ENCODE measurements at regions not wholly inside any gene's neighbourhood (a gene's known extent, or its start where the extent isn't known, plus 50 kb on each side); places are given as distances from the start of the nearest gene placed in this dataset.

DNA sequence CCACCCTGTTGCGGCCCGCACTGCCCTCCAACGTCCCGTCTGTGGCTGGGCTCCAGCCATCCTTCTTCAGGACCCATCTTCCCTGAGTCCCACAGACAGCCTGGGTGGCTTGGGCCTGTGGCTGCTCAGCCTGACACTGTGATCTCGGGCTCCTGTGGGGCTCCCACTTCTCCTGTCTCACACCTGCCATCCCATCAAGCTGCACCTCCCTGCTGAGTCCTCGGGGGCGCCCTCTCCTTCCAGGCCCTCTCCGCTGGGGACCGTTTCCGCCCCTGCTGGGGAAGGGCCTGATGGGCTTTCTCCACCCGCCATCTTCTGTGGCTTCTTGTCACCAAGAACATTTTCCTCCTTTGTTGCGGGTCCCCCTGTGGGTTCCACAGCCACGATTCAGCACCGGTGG lies 173.8 kb upstream of the PPP2R2D start:
- peaks cover 2% of the 10 kb centered on the region for H3K4me1 Mint-ChIP-seq (ENCODE audit: low read depth)
- no peak overlapping the region for H3K4me3 Mint-ChIP-seq
- H3K27me3 Mint-ChIP-seq, result peaks cover 21% of the 10 kb centered on the region
- no peak for DNase-seq
- H3K27ac Mint-ChIP-seq, result no peak overlapping the region
- no peaks in the 10 kb centered on the region for H3K36me3 Mint-ChIP-seq (ENCODE audit: low read depth)
- H3K9me3 Mint-ChIP-seq, result no peaks in the 10 kb centered on the region

DNA sequence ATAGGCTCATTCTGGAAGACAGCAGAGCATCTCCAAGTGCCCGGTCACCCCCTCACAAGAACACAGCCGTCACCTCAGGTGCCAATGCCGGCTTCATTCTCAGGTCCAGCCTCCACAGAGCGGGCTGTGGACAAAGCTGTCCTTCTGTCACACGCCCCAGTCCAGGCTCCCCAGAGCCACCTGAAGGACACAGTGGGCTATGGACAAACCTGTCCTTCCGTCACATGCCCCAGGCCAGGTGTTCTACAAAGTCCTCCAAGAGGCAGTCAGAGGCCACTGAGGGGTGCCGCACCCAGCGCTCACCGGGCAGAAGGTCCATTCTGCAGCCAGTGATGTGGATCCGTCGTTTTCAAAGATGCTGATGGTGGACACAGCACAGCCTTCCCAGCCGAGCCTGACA lies 173.2 kb upstream of the PPP2R2D start:
- no peak overlapping the region for H3K27ac Mint-ChIP-seq
- no peak overlapping the region for H3K4me3 Mint-ChIP-seq
- H3K4me1 Mint-ChIP-seq (ENCODE audit: low read depth), result peaks cover 2% of the 10 kb centered on the region
- no peaks in the 10 kb centered on the region for H3K36me3 Mint-ChIP-seq (ENCODE audit: low read depth)
- DNase-seq, result no peak
- H3K27me3 Mint-ChIP-seq, result peaks cover 21% of the 10 kb centered on the region
- H3K9me3 Mint-ChIP-seq, result peaks cover 4% of the 10 kb centered on the region

DNA sequence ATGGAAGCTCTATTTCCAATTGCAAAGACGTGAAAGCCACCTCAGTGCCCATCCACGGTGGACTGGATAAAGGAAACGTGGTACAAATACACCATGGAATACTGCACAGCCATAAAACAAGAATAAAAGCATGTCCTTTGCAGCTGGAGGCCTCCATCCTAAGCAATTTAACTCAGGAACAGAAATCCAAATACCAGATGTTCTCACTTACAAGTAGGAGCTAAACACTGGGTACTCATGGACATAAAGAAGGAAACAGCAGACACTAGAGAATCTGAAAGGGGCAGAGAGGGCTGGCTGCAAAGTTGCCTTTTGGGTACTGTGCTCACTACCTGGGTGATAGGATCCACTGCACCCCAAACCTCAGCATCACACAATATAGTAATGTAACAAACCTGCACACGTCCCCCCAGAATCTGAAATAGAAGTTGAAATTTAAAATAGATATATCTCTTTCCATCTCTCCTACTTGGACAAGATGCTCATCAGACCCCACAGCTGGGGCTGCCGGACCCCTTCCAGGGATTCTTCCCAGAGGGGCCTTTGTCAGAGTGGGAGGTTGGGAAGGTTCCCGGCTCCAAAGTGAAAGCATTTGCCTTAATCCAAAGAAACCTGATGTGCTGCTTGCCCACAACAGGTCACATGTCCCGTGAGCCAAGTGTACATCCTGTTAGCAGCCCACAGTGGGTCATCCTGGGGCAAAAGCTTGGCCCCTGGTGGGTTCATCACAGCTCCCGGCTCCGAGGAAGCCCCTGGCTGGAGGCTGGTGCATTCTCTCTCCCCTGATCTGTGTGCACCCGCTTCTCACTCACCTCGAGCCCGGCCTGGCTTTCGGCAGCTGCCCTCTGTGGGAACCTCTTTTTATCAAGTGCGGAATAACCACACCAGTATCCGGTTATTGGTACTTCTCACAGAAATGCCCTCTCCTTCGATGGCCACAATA lies 172.3 kb upstream of the PPP2R2D start:
- Mint-ChIP-seq H3K27ac (no peak overlapping the region), H3K4me3 (no peak overlapping the region), H3K36me3 (ENCODE audit: low read depth) (no peaks in the 10 kb centered on the region), H3K9me3 (peaks cover 6% of the 10 kb centered on the region), H3K27me3 (peaks cover 21% of the 10 kb centered on the region), H3K4me1 (ENCODE audit: low read depth) (peaks cover 2% of the 10 kb centered on the region)
- DNase-seq, result no peak

DNA sequence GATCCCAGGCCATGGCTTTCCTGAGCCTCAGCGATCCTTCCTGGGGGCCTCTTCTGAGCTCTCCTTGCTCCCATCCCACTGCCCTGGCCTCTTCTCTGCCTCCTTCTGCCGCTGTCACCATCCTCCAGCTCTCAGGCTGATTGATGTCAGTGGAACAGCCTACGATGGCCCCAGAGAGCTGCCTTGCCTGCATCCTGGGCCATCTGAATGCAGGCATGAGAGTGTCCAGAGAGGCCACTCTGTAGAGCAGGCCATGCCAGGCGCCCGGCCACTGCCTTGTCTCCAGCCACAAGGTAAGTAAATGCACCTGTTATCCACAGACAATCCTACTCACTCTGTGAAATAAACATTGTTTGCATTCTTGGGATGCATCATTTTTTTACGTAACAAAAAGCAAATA lies 171.4 kb upstream of the PPP2R2D start:
- peaks cover 6% of the 10 kb centered on the region for H3K9me3 Mint-ChIP-seq
- peaks cover 21% of the 10 kb centered on the region for H3K27me3 Mint-ChIP-seq
- peaks cover 2% of the 10 kb centered on the region for H3K4me1 Mint-ChIP-seq (ENCODE audit: low read depth)
- H3K4me3 Mint-ChIP-seq, result no peak overlapping the region
- no peaks in the 10 kb centered on the region for H3K36me3 Mint-ChIP-seq (ENCODE audit: low read depth)
- DNase-seq, result no peak
- H3K27ac Mint-ChIP-seq, result no peak overlapping the region

DNA sequence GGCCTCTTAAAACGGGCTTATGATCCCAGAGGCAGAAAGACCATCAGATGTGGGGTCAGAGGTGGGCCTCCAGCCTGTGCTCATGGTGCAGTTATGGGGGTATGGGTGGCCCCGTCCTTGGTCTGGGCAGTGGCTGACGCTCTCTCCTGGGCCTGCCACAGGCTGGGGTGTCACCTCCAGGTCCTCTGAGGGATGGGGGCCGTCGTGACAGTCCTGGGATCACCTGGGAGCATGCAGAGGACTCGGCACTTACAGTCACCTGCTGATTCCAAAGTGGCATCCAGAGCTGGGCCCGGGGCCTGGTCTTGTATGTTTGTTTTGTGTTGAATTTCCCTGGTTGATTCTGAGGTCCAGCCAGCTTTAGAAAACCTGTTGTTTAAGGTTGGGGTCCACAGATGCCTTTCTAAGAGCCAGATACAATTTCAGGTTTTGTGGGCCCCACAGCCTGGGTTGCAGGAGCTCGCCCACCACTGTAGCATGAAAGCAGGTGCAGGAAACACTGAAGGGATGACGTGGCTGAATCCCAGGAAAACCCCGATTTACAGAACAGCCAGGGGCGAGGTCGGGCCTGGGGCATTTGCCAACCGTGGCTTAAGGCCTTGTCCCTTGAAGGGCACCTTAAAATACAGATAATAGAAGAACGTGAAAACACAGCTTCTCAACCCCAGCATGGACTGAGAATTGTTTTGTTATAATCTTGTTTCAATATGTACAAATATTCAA lies 170.7 kb upstream of the PPP2R2D start:
- Mint-ChIP-seq H3K27me3 (peaks cover 21% of the 10 kb centered on the region), H3K27ac (no peak overlapping the region), H3K4me1 (ENCODE audit: low read depth) (peaks cover 2% of the 10 kb centered on the region), H3K9me3 (peaks cover 6% of the 10 kb centered on the region), H3K36me3 (ENCODE audit: low read depth) (no peaks in the 10 kb centered on the region), H3K4me3 (no peak overlapping the region)
- no peak for DNase-seq

DNA sequence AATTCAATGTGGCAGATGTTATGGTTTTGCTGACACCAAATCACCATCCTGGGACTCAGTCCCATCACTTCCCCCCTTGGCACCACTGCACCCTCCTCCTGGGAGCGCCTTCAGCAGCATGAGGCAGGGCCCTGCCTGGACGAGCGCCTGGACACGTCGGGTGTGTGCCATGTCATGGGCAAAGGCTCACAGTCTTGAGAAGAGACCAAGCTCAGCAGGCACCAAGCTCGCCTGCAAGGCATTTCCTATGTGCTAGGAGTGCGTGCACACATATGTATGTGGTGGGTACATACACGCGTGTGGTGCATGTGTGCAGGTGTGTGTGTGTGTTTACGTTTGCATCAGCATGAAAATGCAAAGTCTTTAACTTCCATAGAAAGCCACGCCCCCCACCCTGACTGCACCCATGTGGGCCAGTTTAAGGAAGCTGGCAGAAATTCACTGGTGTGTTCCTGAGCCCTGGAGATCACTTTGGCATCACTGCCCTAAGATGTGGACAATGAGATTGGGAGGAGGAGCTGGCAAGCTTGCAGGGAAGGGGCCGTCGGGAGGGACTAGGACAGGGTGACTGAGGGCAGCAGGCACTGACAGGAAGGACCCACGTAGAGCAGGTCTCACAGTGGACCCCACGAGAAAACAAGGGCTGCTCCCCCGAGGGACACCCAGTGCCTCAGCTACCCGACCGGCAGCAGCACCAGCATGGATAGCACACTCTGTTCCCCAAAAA lies 169.9 kb upstream of the PPP2R2D start:
- no peaks in the 10 kb centered on the region for H3K36me3 Mint-ChIP-seq (ENCODE audit: low read depth)
- H3K27me3 Mint-ChIP-seq, result peaks cover 15% of the 10 kb centered on the region
- no peak for DNase-seq
- no peak overlapping the region for H3K4me3 Mint-ChIP-seq
- H3K9me3 Mint-ChIP-seq, result peaks cover 6% of the 10 kb centered on the region
- H3K4me1 Mint-ChIP-seq (ENCODE audit: low read depth), result peaks cover 2% of the 10 kb centered on the region
- no peak overlapping the region for H3K27ac Mint-ChIP-seq

DNA sequence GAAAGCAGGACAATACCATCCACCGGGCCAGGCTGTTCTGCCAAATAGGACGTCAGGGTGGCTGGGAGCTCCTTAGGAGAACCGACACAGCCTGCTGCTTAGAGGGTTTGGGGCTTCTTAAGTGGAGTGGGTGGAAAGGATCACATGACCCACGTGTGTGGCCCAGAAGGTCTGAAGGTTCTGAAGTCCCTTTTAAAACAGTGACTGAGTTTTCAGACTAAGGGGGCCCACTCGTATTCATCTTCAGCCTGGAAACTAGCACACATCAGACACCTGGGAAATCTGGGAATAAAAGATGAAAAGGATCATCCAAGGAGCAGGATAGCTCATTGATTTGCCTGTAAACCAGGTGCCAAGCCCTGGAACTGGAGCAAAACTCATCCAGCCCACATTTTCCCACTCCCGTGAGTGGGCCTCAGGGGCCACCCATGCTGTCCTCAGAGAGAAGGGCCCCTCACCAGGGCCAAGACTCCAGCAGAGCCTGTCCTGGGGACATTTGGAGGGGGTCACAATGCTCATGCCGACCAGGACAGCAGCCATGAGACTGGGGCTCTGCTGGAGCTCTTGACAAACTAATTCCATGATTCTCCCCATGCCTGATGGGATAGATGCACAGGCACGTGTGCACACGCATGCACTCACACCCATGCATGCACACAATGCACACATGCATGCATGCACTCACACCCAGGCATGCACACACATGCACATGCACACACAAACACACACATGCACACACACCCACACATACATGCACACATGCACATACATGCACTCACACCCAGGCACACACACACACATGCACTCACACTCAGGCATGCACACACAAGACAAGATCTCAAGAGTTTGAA lies 168.8 kb upstream of the PPP2R2D start:
- H3K27ac Mint-ChIP-seq, result no peak overlapping the region
- H3K27me3 Mint-ChIP-seq, result peaks cover 7% of the 10 kb centered on the region
- DNase-seq, result no peak
- peaks cover 6% of the 10 kb centered on the region for H3K9me3 Mint-ChIP-seq
- H3K4me3 Mint-ChIP-seq, result no peak overlapping the region
- H3K4me1 Mint-ChIP-seq (ENCODE audit: low read depth), result no peaks in the 10 kb centered on the region
- no peaks in the 10 kb centered on the region for H3K36me3 Mint-ChIP-seq (ENCODE audit: low read depth)

DNA sequence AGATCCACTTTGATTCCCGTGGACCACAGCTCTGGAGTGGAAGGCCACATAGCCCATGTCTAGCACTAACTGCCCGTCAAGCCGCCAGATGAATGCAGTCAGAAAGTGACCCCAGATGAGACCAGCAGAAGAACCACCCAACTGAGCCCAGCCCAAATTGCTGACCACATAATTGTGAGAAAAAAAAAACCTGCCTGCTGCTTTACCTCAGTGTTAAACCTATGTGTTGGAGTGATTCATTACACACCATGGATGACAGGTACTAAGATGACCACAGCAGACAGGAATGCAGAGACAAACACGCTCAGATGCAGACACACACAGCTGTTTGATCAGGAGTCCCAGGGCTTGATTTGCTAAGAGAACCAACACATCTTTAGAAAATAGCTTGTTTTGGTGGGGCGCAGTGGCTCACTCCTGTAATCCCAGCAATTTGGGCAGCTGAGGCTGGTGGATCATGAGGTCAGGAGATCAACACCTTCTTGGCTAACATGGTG lies 168.1 kb upstream of the PPP2R2D start:
- DNase-seq, result no peak
- Mint-ChIP-seq H3K4me1 (ENCODE audit: low read depth) (no peaks in the 10 kb centered on the region), H3K27me3 (peaks cover under 1% of the 10 kb centered on the region), H3K4me3 (no peak overlapping the region), H3K36me3 (ENCODE audit: low read depth) (no peaks in the 10 kb centered on the region), H3K27ac (no peak overlapping the region), H3K9me3 (peaks cover 6% of the 10 kb centered on the region)

DNA sequence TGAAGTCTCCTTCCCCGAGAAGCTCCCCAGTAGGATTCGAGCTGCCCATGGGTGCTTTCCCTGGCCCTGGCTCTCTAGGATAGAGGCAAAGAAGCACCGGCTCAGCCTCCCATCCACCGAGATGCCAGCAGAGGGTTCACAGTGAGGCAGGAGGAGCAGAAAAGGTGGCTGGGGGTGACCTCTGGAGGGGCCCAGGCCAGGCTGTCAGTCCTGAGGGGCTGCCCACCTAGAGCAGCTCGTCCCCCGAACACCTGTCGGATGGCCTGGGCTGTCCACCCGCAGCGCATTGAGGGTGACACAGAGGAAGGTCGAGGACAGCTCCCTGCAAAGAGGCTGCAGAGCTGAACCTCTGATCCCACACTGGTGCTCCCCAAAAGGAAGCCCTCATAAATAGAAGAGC lies 167.2 kb upstream of the PPP2R2D start:
- H3K4me3 Mint-ChIP-seq, result no peak overlapping the region
- H3K9me3 Mint-ChIP-seq, result peaks cover 6% of the 10 kb centered on the region
- DNase-seq, result no peak
- no peaks in the 10 kb centered on the region for H3K36me3 Mint-ChIP-seq (ENCODE audit: low read depth)
- no peaks in the 10 kb centered on the region for H3K27me3 Mint-ChIP-seq
- no peak overlapping the region for H3K27ac Mint-ChIP-seq
- no peaks in the 10 kb centered on the region for H3K4me1 Mint-ChIP-seq (ENCODE audit: low read depth)

DNA sequence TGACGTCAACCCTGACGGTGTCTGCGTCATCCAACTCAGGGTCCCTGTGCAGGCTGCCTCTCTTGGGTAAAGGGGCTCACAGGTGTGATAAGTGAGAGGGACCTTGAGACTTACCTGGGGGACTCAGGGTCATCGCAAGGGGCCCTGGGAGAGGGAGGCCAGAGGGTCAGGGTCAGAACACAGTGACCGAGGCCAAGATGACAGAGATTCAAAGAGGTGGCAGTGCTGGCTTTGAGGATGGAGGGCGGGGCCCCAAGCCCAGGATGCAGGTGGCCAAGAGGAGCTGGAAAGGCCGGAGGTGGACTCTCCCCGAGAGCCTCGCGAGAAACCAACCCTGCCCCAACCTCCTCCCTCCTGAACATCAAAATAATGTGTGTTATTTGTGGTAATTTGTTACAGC lies 165.2 kb upstream of the PPP2R2D start:
- Mint-ChIP-seq H3K36me3 (ENCODE audit: low read depth) (no peaks in the 10 kb centered on the region), H3K9me3 (peaks cover 6% of the 10 kb centered on the region), H3K4me3 (no peak overlapping the region), H3K4me1 (ENCODE audit: low read depth) (no peaks in the 10 kb centered on the region), H3K27ac (no peak overlapping the region), H3K27me3 (peaks cover 8% of the 10 kb centered on the region)
- no peak for DNase-seq

DNA sequence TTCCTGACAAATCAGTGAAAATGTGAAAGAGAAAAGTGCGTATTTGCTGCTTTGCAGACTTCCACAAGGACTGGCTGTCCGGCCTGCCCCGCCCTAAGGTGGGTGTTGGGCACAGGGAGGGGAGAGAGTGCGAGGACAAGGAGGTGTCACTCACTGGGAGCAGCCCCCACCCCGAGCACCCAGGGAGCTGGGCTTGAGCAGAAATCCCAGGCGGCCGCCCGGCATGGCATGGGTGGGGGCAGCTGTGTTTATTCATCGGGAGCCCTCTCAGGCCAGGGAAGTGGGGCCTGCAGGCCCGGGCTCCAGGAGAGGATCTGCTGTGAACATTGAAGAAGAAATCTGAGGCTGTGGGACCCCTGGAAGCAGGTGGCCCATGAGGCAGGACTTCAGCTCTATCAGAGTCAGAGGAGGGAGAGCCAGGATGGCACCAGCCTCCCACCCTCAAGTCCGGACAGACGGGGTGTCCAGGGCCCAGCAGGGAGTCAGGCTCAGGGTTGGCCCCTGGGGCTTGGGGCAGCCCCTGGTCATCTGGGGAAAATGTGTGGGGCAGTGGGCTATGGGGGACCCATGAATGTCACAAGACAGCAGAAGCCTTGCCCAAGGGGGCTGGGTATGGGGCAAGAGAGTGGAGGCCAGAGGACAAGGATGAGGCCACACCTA lies 164.4 kb upstream of the PPP2R2D start:
- H3K27ac Mint-ChIP-seq, result no peak overlapping the region
- no peak for DNase-seq
- H3K27me3 Mint-ChIP-seq, result peaks cover 10% of the 10 kb centered on the region
- peaks cover 6% of the 10 kb centered on the region for H3K9me3 Mint-ChIP-seq
- H3K4me3 Mint-ChIP-seq, result no peak overlapping the region
- H3K4me1 Mint-ChIP-seq (ENCODE audit: low read depth), result no peaks in the 10 kb centered on the region
- H3K36me3 Mint-ChIP-seq (ENCODE audit: low read depth), result no peaks in the 10 kb centered on the region

DNA sequence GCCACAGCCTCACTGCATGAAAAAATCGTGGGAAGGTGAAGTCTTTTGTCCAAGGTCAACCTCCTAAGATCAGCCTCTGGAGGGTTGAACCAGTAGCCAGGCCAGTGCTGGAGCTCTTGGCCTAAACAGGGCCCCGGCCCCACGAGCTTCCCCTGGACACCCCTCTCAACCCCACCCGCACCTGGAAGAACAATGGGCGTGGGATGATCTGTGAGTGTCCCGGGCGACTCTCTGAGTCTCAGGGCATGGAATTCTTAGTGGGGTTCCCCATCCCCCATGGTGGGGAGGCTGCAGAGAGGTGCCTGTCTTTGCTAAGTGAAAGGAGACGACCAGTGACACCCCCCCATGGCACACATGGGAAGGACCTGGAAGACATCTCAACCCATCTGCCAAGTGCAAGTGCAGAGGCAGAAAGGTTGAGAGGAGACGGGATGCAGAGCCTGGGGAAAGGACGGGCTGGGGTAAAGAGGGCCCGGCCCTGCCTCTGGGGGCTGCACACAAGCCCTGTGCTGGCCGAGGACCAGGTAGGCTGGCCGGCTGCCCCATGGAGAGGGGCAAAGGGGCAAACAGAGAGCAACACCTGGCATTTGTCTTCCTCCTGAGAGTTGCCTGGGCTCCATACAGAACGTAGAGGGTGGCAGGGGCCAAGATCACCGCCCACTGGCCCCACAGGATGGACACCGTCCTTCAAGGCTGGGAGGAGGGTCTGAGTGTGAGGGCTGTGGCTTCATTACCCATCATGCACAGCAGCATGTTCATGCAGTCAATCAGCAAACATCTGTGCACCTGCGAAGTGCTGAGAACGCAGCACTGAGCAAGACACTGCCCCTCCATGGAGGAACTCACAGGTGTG lies 163.0 kb upstream of the PPP2R2D start:
- DNase-seq, result no peak
- Mint-ChIP-seq H3K9me3 (peaks cover under 1% of the 10 kb centered on the region), H3K36me3 (ENCODE audit: low read depth) (no peaks in the 10 kb centered on the region), H3K27me3 (peaks cover 13% of the 10 kb centered on the region), H3K27ac (no peak overlapping the region), H3K4me3 (no peak overlapping the region), H3K4me1 (ENCODE audit: low read depth) (no peaks in the 10 kb centered on the region)

DNA sequence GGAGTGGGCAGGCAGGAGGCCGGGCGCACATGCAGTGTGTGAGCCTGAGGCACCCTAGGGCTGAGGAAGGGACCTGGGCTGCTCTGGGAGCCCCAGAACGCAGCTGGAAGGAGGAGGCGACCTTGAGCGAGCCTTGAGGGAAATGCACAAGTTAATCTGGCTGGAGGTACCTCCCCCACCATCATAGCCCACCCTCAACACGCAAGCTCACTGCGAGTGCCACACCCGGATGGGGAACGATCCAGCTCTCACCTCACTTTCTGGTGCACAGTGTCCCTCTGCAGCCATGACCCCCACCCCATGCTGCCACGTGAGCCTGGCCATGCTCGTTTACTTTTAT lies 162.4 kb upstream of the PPP2R2D start:
- peaks cover 15% of the 10 kb centered on the region for H3K27me3 Mint-ChIP-seq
- DNase-seq, result no peak

More for the DNA sequence above, 162.4 kb upstream of the PPP2R2D start:
- Mint-ChIP-seq H3K4me3 (no peak overlapping the region), H3K27ac (no peak overlapping the region), H3K4me1 (ENCODE audit: low read depth) (no peaks in the 10 kb centered on the region), H3K9me3 (no peaks in the 10 kb centered on the region), H3K36me3 (ENCODE audit: low read depth) (no peaks in the 10 kb centered on the region)
